A673 (cell line): ENCODE measurements at regions not wholly inside any gene's neighbourhood (a gene's known extent, or its start where the extent isn't known, plus 50 kb on each side); places are given as distances from the start of the nearest gene placed in this dataset.

Experiments used
- CTCF ChIP-seq: fragments of 300-800, 200-600 bp; sonication (generic); conservative IDR thresholded peaks from 2 replicates; pipeline ENCODE4 v1.5.1; 2017; ENCODE audit warnings: low read depth, mild to moderate bottlenecking, antibody characterized with exemption, low read length, moderate library complexity, mixed read lengths
- EZH2 ChIP-seq: fragments of 200-600 bp; sonication (generic); IDR thresholded peaks from 2 replicates; pipeline ENCODE4 v1.6.1; 2017; ENCODE audit warnings: borderline replicate concordance, low read depth, mild to moderate bottlenecking, mixed read lengths, antibody characterized with exemption, low read length; ENCODE audit not compliant: poor library complexity, severe bottlenecking

GRCh38 chr5:92704590-92704989, 876.4 kb downstream of the NR2F1-AS1 start:
- TF ChIP-seq CTCF (no peak), EZH2 (no peak)
